ENCODE measurements at regions not wholly inside any gene's neighbourhood (a gene's known extent, or its start where the extent isn't known, plus 50 kb on each side); places are given as distances from the start of the nearest gene placed in this dataset.

DNA sequence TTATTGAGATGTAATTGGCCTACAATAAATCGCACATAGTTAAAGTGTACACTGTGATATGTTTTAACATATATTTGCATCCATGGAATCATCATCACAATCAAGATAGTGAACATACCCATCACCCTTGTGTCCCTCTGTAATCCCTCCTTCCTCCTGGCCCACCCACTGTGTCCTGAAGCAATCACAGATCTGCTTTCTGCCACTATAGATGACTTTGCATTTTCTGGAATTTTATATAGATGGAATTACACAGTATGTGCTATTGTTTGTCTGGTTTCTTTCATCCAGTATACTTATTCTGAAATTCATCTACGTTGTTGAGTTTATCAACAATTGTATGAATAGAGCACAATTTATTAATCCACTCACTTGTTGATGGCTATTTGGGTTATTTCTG lies 181.3 kb downstream of the SNX10 start:
- Histone ChIP-seq H3K9me3 (replicated peaks; ENCODE audit: control insufficient read depth, insufficient read depth, low read depth, low read length) (no peaks in the 10 kb centered on the region), H4K20me1 (replicated peaks; ENCODE audit: control insufficient read depth, insufficient read depth, low read length) (no peaks in the 10 kb centered on the region), H3K9me1 (ENCODE audit: control insufficient read depth, insufficient read depth, low read length) (no peaks in the 10 kb centered on the region), H3K9ac (ENCODE audit: insufficient read depth in 1 of 2, low read depth in 2 of 2, low read length in 2 of 2) (no peak overlapping the region), H3K4me2 (ENCODE audit: insufficient read depth, low read length) (no peak overlapping the region), H3K4me1 (replicated peaks in 1 of 2; ENCODE audit: control insufficient read depth in 2 of 2, insufficient read depth in 2 of 2, low read length in 2 of 2) (no peaks in the 10 kb centered on the region), H2AFZ (ENCODE audit: low read depth, low read length) (no peak overlapping the region), H3K36me3 (ENCODE audit: control insufficient read depth, insufficient read depth, low read length) (no peaks in the 10 kb centered on the region), H3K27ac (ENCODE audit: extremely low read depth, low read depth, low read length) (no peak overlapping the region), H3K27me3 (ENCODE audit: control insufficient read depth in 2 of 2, insufficient read depth in 2 of 2, low read length in 2 of 2) (peaks cover 34 to 39% of the 10 kb centered on the region in 2 experiments), H3K79me2 (ENCODE audit: control insufficient read depth, insufficient read depth, low read length) (no peaks in the 10 kb centered on the region), H3K4me3 (no peak overlapping the region)
- intact Hi-C loops (cut with micrococcal nuclease) (no loop called here), in situ Hi-C loops (cut with MboI) (no loop called here)
- WGBS (ENCODE audit: insufficient coverage, low coverage, missing lambda C conversion rate) = 0% methylated on average over 2 of the region's 2 CpGs
- no peak for ATAC-seq
- BruUV-seq (replicated peaks) = no TSS peak
- DNase-seq (ENCODE audit: extremely low read depth in 1 of 4, low spot score in 3 of 4) = no peak
- ChIA-PET CTCF (ENCODE audit: low intra/inter-chr PET ratio) (no interaction called here), POLR2A (no interaction called here)
- no peak for TF ChIP-seq BRD9 (IDR thresholded peaks at IDR 0.05; ENCODE audit: low read depth, partially characterized antibody)
- TF ChIP-seq NFE2L1 (tag; IDR thresholded peaks at IDR 0.05; ENCODE audit: borderline replicate concordance, low read depth) = 0 out of 2 replicates have a peak, but pooled peaks have one; percentile 42
- 0 out of 2 replicates have a peak, but pooled peaks have one; percentile 21 for TF ChIP-seq ZNF316 (IDR thresholded peaks at IDR 0.05)
- no peak for TF ChIP-seq LARP7 (IDR thresholded peaks at IDR 0.05)
- peak; percentile 68 for TF ChIP-seq MAFG (tag; conservative IDR thresholded peaks at IDR 0.05)
- TF ChIP-seq MYC (IDR thresholded peaks at IDR 0.05; ENCODE audit: low read depth, low read length) = no peak
- no peak for TF ChIP-seq MYC (CRISPR knock-in tag; IDR thresholded peaks at IDR 0.05; ENCODE audit: borderline replicate concordance, low read depth)
- no peak for TF ChIP-seq GATAD2A (IDR thresholded peaks at IDR 0.05)
- 0 out of 2 replicates have a peak, but pooled peaks have one; percentile 31 for TF ChIP-seq NFE2 (IDR thresholded peaks at IDR 0.05; ENCODE audit: low read depth)
- TF ChIP-seq TAF9B (IDR thresholded peaks at IDR 0.05; ENCODE audit: partially characterized antibody) = no peak
- FAIRE-seq = no peak

All from K562 (cell line).